A673 (cell line): ENCODE measurements at regions not wholly inside any gene's neighbourhood (a gene's known extent, or its start where the extent isn't known, plus 50 kb on each side); places are given as distances from the start of the nearest gene placed in this dataset.

Source experiments
- EZH2 ChIP-seq: fragments of 200-600 bp; sonication (generic); IDR thresholded peaks from 2 replicates; pipeline ENCODE4 v1.6.1; 2017; ENCODE audit warnings: borderline replicate concordance, low read depth, mild to moderate bottlenecking, mixed read lengths, antibody characterized with exemption, low read length; ENCODE audit not compliant: poor library complexity, severe bottlenecking
- TF ChIP-seq, protein P1 (sequence below): fragments of 300-800, 200-600 bp; sonication (generic); conservative IDR thresholded peaks from 2 replicates; pipeline ENCODE4 v1.5.1; 2017; ENCODE audit warnings: low read depth, mild to moderate bottlenecking, antibody characterized with exemption, low read length, moderate library complexity, mixed read lengths

GRCh38 chr12:90281154-90281868, 572.7 kb upstream of the ATP2B1 start:
- TF ChIP-seq, protein P1, sequence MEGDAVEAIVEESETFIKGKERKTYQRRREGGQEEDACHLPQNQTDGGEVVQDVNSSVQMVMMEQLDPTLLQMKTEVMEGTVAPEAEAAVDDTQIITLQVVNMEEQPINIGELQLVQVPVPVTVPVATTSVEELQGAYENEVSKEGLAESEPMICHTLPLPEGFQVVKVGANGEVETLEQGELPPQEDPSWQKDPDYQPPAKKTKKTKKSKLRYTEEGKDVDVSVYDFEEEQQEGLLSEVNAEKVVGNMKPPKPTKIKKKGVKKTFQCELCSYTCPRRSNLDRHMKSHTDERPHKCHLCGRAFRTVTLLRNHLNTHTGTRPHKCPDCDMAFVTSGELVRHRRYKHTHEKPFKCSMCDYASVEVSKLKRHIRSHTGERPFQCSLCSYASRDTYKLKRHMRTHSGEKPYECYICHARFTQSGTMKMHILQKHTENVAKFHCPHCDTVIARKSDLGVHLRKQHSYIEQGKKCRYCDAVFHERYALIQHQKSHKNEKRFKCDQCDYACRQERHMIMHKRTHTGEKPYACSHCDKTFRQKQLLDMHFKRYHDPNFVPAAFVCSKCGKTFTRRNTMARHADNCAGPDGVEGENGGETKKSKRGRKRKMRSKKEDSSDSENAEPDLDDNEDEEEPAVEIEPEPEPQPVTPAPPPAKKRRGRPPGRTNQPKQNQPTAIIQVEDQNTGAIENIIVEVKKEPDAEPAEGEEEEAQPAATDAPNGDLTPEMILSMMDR, result no peak
- no peak for TF ChIP-seq EZH2
